Progenitor cell of endocrine pancreas (in vitro differentiated cells): ENCODE measurements at regions not wholly inside any gene's neighbourhood (a gene's known extent, or its start where the extent isn't known, plus 50 kb on each side); places are given as distances from the start of the nearest gene placed in this dataset.

Experiments
- DNase-seq: peaks from one replicate; pipeline ENCODE4 v3.0.0; 2021; ENCODE audit warnings: low spot score; ENCODE audit not compliant: unreplicated experiment
- H3K27ac Mint-ChIP-seq: 2 replicates; pipeline ENCODE4 v1.8.0; 2021; ENCODE audit warnings: mild to moderate bottlenecking, moderate library complexity, mixed read lengths
- H3K27me3 Mint-ChIP-seq: 2 replicates; pipeline ENCODE4 v1.8.0; 2021; ENCODE audit warnings: mixed read lengths
- H3K36me3 Mint-ChIP-seq: 2 replicates; pipeline ENCODE4 v1.8.0; 2022; ENCODE audit warnings: mixed read lengths; ENCODE audit not compliant: insufficient read depth
- H3K4me1 Mint-ChIP-seq: 2 replicates; pipeline ENCODE4 v1.8.0; 2021; ENCODE audit warnings: low read depth, mixed read lengths
- H3K4me3 Mint-ChIP-seq: 2 replicates; pipeline ENCODE4 v1.8.0; 2021; ENCODE audit warnings: low read depth, mild to moderate bottlenecking, moderate library complexity, mixed read lengths
- H3K9me3 Mint-ChIP-seq: 2 replicates; pipeline ENCODE4 v1.8.0; 2021; ENCODE audit warnings: low read depth, mixed read lengths
- TF ChIP-seq, protein P1 (sequence below): fragments of 200-600 bp; sonication (generic); IDR thresholded peaks from one replicate; pipeline ENCODE4 v1.5.0; 2021; ENCODE audit warnings: antibody characterized with exemption, mild to moderate bottlenecking; ENCODE audit not compliant: unreplicated experiment

DNA sequence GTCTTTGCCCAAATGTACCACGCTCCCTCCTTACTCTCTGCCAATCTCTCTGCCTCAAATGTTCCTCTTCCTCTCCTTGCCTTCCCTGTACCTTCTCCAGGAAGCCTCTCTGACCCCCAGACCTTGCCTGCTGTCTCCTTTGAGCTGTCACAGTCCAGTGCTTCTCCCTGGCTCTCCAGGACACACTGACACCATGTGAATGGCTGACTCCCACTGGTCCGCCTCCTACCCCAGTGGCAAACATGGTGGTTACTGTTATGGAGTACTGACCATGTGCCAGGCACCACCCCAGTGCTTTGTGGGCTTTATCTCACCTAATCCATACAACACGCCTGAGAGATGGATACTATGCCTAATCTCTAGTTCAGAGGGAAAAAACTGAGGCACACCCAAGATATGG, 141.9 kb downstream of the TPRA1 start:
- no peak for DNase-seq
- Mint-ChIP-seq H3K9me3 (no peaks in the 10 kb centered on the region), H3K27me3 (peaks cover 46% of the 10 kb centered on the region), H3K36me3 (no peaks in the 10 kb centered on the region), H3K27ac (no peak overlapping the region), H3K4me3 (no peak overlapping the region), H3K4me1 (no peaks in the 10 kb centered on the region)
- TF ChIP-seq, protein P1, sequence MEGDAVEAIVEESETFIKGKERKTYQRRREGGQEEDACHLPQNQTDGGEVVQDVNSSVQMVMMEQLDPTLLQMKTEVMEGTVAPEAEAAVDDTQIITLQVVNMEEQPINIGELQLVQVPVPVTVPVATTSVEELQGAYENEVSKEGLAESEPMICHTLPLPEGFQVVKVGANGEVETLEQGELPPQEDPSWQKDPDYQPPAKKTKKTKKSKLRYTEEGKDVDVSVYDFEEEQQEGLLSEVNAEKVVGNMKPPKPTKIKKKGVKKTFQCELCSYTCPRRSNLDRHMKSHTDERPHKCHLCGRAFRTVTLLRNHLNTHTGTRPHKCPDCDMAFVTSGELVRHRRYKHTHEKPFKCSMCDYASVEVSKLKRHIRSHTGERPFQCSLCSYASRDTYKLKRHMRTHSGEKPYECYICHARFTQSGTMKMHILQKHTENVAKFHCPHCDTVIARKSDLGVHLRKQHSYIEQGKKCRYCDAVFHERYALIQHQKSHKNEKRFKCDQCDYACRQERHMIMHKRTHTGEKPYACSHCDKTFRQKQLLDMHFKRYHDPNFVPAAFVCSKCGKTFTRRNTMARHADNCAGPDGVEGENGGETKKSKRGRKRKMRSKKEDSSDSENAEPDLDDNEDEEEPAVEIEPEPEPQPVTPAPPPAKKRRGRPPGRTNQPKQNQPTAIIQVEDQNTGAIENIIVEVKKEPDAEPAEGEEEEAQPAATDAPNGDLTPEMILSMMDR = no peak

DNA sequence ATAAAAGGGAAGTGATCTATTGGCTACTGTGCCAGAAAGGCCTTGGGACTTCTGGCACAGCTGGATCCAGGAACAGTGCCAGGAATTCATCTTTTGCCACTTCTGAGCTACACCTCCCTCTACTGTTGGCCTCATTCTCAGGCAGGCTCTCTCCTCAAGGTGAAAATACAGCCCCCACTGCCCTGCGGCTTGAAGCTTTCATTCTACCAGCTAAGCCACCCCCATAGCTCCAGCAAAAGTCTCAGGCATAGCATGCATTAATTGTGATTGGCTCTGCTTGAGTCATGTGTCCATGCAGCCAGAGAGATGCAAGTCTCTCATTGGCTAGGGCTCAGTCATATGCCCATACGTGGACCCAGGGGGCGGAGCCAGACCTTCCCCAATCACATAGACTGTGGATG, 142.4 kb downstream of the TPRA1 start:
- Mint-ChIP-seq H3K27me3 (peaks cover 40% of the 10 kb centered on the region), H3K4me3 (no peak overlapping the region), H3K4me1 (no peaks in the 10 kb centered on the region), H3K36me3 (no peaks in the 10 kb centered on the region), H3K9me3 (no peaks in the 10 kb centered on the region), H3K27ac (no peak overlapping the region)
- TF ChIP-seq, protein P1 = no peak
- no peak for DNase-seq

DNA sequence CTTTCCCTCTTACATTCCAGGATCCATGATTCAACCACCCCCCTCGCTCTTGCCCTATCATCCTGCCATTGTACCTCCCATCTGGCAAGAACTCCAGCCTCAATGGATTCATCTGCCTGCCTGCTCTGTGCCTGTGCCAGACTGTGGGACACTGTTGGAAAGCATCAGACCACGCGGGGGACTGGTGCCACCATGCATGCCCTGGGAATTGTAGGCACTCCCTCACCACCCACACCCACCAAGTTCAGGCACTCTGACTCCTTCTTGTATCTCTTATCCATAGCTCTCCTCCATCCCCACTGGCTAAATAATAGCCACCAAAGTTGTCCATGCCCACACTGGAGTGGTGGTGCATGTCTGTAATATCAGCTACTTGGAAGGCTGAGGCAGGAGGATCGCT, 143.8 kb downstream of the TPRA1 start:
- H3K27me3 Mint-ChIP-seq = peaks cover 31% of the 10 kb centered on the region
- no peak for DNase-seq
- H3K4me1 Mint-ChIP-seq = no peaks in the 10 kb centered on the region
- TF ChIP-seq, protein P1 = no peak
- H3K4me3 Mint-ChIP-seq = no peak overlapping the region
- no peak overlapping the region for H3K27ac Mint-ChIP-seq
- no peaks in the 10 kb centered on the region for H3K9me3 Mint-ChIP-seq
- H3K36me3 Mint-ChIP-seq = no peaks in the 10 kb centered on the region

DNA sequence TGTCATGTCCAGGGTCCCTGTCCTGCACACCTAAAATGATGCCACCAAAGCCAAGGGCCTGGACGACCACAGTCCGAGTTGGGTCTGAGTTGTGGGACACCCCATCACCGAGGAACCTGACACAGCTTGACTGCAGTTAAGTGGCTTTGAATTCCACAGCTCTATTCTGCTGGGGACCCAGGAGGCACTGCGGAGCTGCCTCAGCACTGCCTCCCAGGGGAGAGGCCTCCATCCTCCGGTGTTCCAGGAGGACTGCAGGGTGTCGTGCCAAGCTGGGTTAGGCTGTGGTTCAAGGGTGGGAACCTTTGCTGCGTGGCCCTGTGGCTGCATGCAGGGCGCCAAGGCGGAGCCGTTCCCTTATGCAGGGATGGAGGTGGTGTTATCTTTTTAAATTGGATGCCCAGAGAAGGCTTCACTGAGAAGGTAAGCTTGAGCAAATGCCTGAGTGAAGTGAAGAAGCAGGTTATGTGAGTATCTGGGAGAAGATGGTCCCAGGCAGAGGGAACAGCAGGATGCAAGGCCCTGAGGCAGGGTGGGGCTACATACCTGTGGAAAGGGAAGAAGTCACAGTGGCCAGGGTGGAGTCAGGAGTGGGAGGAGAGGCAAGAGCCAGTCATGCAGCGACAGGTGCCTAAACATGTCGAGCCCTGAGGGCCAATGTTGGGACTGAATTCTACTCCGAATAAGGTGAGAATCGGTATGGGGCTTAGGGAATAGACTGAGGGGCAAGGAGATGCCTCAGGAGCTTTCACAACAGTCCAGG, 144.8 kb downstream of the TPRA1 start:
- Mint-ChIP-seq H3K4me3 (no peak overlapping the region), H3K4me1 (no peaks in the 10 kb centered on the region), H3K36me3 (no peaks in the 10 kb centered on the region), H3K27me3 (peaks cover 30% of the 10 kb centered on the region), H3K27ac (no peak overlapping the region), H3K9me3 (no peaks in the 10 kb centered on the region)
- TF ChIP-seq, protein P1 = no peak
- no peak for DNase-seq

DNA sequence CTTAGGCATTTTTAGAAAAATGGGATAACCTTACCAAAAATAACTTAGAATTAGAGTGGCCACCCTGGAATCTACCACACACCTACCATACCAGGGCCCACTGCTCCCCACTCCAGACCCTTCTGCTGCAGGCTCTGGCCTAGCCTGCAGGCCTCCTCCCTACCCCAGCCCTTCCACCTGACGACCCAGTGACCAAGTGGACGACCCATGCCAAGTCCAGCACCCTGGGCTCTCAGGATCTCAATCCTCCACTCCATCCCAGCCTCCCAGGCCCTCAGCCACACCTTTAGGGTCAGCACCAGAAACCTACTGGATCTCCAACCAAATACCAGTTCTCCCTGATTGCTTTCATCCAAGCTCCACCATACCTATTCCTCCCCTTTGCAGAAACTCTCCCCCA, 145.8 kb downstream of the TPRA1 start:
- Mint-ChIP-seq H3K27me3 (peaks cover 27% of the 10 kb centered on the region), H3K27ac (no peak overlapping the region), H3K4me3 (no peak overlapping the region), H3K36me3 (no peaks in the 10 kb centered on the region), H3K9me3 (no peaks in the 10 kb centered on the region), H3K4me1 (no peaks in the 10 kb centered on the region)
- TF ChIP-seq, protein P1 = no peak
- no peak for DNase-seq
